ENCODE measurements at regions not wholly inside any gene's neighbourhood (a gene's known extent, or its start where the extent isn't known, plus 50 kb on each side); places are given as distances from the start of the nearest gene placed in this dataset.

GRCh38 chr12:66971816-66972215 is 292.9 kb upstream of the GRIP1 start:
- DNase-seq = no peak

DNA sequence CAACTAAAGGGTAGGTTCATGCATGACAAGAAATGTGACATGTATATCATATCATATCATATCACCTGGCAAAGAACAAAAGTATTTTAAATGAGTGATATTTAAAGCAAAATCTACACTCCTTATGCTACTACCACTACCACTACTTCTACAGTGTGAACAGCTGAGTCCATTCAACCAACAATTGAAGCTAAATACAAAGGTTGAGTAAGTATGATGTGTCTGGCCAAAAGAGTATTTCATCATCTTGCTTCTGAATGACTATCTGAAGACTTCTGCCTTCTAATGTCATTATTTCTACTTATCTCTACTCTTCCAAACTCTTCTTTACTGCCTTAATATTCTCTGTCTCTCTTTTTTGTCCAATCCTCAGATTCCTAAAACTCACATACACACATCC is 292.6 kb upstream of the CAND1 start:
- no peak for DNase-seq

GRCh38 chr12:66978802-66979201 is 290.4 kb upstream of the CAND1 start:
- no peak for DNase-seq

GRCh38 chr12:66979251-66979650 is 289.9 kb upstream of the CAND1 start:
- DNase-seq = no peak

- DNase-seq = no peak
Observed at GRCh38 chr12:66984077-66984476, 285.1 kb upstream of the CAND1 start.

GRCh38 chr12:66984962-66985361 is 284.2 kb upstream of the CAND1 start:
- no peak for DNase-seq

DNA sequence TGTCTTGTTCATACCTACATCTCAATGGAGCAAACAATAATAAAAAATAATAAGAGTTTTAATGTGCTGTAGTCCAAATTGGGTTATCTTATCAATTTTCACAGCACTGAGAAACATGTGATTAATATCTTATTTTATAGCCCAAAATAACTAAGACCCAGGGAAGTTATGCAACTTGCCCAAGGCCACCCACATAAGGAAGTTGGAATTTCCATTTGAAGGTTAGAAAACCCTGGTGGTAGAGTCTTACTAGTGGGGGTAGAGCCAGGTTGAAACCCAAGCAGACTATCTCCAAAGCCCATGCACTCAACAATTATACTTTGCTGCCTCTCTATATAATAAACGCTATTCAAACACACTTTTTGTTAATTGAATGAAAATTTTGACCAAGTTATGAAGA is 270.0 kb upstream of the CAND1 start:
- DNase-seq = peak; percentile 23 to 63 (median 43)

DNA sequence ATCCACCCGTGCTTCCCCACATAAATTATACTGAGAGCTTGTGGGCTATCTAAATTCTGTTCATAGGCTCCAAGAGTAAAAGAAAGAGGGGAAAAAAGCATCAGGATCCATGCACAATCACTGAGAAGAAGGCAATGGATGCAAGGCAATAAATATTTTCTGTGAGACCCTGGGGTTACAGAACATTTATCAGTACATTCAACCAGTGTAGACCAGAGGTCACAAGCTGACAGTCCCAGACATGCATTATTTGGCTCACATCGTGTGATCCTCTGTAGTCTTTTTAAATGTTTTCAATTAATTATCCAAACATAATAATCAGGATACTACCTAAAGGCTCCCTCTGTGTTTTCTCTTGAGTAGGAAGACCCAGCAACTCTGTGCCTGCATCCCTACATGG is 267.9 kb upstream of the CAND1 start:
- DNase-seq = no peak

DNA sequence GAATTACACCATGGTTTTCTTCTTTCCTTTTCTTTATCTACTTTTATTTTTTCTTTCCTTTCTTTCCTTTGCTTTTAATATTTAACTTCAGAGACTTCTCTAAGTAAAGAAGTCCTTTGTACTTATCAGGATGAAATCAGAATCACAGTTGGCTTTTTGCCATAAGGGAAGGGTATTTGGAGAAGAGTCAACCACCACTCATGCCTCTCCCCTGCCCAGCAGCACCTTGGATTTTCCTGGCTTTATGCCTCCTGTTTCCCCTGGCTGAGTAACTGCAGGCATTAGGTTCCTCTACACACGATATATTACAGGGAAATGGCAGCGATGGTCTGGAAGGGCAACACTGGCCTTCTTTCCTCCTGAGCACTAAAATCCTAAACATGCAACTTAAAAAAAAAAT is 266.4 kb upstream of the CAND1 start:
- no peak for DNase-seq

DNA sequence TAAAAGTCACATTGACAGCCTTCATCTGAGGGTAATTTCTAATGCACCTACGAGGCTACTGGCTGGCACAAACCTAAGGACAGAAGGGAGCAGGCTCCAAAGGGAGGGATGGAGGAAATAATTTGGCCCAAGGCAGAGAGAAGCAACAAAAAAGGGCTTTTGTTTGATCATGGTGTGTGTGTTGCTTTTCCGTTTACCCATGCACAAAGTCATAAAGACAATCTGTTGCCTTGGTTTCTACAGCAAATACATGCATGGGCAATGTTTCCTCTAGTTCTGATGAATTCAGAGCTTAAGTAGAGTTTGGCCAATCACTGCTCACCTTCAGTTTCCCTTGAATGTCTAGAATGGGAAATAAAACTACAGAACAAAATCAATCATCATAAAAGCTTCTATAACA is 262.5 kb upstream of the CAND1 start:
- DNase-seq = no peak

DNA sequence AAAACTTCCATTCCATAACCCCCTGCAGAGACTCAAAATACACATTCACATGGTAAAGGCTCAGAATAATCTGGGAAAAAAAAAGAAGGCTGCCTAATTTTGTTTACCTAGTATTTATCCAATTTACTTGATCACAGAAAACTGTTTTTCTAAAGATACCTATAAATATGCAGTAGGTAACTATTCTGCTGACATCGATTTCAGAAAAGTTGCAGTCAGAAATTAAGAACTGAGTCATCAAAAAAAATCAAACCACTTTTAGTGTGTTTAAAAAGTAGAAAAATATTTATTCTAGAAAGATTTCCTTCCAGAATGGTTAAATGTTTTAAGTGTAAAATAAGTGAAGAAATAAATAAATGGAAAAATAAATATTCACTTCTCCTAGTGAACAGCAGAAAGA is 254.5 kb upstream of the CAND1 start:
- DNase-seq = no peak

GRCh38 chr12:67018105-67018504 is 251.1 kb upstream of the CAND1 start:
- DNase-seq = no peak

DNA sequence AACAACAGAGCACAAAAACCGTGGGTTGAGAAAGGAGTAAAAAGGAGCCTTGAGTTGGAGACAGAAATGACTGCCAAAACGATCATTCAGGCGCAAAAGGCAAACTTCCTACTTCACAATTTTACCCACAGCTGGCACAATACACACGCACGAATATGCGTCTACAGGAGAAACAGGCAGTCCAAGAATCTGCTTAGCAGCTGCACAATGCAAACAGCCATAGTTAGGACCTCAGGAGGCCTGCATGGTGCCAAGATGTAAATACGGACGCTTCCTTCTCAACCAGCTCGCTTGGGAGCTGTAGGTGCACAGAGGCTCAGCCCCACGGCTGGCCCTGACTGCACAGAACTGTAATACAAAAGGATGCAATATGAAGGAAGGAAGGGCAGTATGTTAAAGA is 250.1 kb upstream of the CAND1 start:
- no peak for DNase-seq

GRCh38 chr12:67025543-67026114 is 243.5 kb upstream of the CAND1 start:
- peak; percentile 43 to 47 (median 47) for DNase-seq

- DNase-seq = no peak
Observed at GRCh38 chr12:67026487-67027246, 242.5 kb upstream of the CAND1 start.

DNA sequence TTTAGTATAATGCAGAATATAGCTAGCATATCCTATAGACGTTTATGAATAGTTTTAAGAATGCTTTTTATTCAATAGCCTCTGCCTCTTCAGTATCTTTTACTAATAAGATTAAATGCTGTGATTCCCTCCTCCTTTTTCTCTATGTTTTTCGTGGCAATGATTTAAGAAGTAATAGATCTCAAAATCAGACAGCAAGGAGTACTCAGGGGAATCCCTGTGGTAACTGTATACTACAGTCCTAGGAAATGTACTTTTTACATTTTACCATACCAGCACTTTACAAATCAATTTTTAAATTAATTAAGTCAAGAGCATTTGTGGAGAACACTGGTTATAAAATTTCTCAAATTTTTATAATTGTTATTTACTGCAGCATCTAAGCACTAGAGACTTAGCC is 240.6 kb upstream of the CAND1 start:
- DNase-seq = no peak

GRCh38 chr12:67034110-67034879 is 234.9 kb upstream of the CAND1 start:
- DNase-seq = no peak

DNA sequence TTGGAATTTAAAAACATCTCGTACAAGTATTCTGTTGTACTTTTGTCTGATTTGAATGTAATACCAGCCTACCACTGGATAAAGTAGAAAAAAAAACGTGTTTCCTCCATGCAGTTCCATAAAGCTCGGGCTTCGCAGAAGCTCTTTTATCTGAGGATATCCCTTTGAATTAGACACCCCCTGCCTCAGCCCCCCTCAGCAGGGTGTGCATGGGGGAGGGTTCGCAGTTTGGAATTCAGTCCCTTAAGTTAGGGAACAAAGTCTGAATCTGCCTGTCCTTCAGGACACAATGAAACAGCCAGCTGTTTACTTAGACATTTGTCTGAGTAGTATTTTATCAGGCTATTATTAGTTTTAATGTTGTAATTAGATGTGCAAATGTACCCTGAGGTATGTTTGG is 234.0 kb upstream of the CAND1 start:
- no peak for DNase-seq

DNA sequence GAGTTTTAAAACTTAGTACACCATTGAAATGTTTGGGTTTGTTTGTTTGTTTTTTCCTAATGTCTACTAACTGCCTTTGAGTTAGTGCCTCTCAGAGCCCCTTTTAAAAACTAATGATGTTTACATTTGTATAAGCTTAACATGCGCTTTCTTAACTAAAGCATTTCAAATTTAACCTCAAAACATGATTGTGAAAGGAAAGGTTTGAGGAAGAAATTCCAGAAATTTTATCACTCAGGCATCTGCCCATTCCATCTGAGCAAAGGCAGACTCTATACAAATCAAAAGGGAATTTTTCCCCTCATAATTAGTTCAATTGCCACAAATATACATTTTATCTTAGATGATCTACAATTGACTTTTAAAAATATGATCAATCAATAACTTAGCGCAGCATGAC is 230.7 kb upstream of the CAND1 start:
- DNase-seq = no peak

- DNase-seq = no peak
Observed at GRCh38 chr12:67039995-67040860, 228.9 kb upstream of the CAND1 start.

DNA sequence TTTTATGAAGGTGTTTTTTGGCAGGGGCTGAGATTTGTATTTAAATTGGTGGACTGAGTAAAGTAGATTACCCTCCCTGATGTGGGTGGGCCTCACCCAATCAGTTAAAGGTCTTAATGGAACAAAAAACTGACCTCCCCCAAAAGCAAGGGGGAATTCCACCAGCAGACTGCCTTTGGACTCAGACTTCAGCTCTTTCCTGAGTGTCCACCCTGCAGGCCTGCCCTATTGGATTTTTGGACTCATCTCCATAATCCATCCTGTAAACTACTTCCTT is 228.4 kb upstream of the CAND1 start:
- no peak for DNase-seq

DNA sequence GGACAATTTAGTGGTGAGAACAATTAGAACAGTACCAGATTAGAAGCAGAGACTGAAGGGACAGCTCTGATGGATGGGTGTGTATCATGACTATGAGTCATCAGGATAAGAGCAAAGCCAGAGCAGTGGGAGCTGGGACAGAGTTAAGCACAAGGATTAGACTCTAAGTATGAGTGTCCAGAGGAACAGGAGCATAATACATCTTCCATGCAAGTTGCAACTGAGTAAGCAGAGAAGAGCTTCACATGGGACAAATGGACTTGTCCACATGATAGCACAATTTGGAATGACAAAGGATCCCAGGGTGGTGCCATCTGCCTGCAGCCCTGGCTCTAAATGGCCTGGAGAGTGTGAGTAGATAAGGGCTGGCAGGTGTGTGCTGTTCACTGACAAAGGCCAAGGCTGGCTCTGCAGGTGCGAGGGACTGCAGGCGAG is 226.4 kb upstream of the CAND1 start:
- DNase-seq = no peak

DNA sequence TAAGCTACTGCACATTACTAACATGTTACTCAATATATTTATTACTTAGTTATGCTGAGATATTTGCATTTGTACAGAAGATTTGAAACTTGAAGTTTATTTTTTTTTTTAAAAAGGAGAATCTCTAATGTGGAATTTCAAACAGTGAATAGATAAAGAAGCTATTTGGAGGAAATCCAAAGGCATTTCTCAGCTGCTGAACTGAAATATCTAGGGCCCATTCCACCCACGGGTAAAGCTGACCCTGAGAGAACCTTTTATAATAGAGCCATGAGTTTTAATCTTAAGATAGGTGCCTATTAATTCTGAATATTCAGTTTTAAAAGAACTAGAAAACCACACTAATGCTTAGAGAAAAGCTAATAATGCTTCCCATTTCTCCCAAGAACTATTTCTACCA is 225.4 kb upstream of the CAND1 start:
- no peak for DNase-seq

Measured in suppressor macrophage treated with lipopolysaccharide for 1 hour (primary cell).